SH-SY5Y (cell line): ENCODE measurements at regions not wholly inside any gene's neighbourhood (a gene's known extent, or its start where the extent isn't known, plus 50 kb on each side); places are given as distances from the start of the nearest gene placed in this dataset.

Experiments
- GATA2 ChIP-seq: IDR thresholded peaks from 2 replicates; pipeline ENCODE4 v1.6.1; 2011; ENCODE audit warnings: mild to moderate bottlenecking, low read depth, low read length
- GATA3 ChIP-seq: IDR thresholded peaks from 2 replicates; pipeline ENCODE4 v1.6.1; 2011; ENCODE audit warnings: low read depth, mild to moderate bottlenecking, low read length, moderate library complexity

GRCh38 chr7:85659364-85659763, 472.5 kb upstream of the SEMA3D start:
- no peak for TF ChIP-seq GATA2
- no peak for TF ChIP-seq GATA3
